ENCODE measurements at regions not wholly inside any gene's neighbourhood (a gene's known extent, or its start where the extent isn't known, plus 50 kb on each side); places are given as distances from the start of the nearest gene placed in this dataset.

DNA sequence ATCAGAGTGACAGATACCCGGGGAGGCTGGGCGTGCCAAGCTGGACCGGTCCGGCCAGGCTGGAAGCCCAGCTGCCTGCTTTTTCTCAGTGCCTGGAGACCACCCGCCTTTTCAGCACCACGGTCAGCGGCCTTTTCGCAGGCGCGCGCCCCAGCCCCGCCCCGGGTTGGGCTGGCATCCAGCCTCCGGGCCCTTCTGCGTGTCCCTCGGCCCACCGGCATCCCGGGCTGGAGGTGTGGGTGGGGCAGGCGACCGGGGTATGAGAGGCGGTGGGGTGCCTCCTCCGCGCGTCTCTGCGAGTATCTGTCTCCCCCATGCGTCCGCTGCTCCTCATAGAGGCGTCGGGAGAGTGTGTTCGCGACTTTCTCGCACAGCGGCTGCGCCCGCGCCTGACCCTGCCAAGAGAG is 102.5 kb downstream of the MRM1 start:
- TF ChIP-seq, protein P1, sequence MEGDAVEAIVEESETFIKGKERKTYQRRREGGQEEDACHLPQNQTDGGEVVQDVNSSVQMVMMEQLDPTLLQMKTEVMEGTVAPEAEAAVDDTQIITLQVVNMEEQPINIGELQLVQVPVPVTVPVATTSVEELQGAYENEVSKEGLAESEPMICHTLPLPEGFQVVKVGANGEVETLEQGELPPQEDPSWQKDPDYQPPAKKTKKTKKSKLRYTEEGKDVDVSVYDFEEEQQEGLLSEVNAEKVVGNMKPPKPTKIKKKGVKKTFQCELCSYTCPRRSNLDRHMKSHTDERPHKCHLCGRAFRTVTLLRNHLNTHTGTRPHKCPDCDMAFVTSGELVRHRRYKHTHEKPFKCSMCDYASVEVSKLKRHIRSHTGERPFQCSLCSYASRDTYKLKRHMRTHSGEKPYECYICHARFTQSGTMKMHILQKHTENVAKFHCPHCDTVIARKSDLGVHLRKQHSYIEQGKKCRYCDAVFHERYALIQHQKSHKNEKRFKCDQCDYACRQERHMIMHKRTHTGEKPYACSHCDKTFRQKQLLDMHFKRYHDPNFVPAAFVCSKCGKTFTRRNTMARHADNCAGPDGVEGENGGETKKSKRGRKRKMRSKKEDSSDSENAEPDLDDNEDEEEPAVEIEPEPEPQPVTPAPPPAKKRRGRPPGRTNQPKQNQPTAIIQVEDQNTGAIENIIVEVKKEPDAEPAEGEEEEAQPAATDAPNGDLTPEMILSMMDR (IDR thresholded peaks at IDR 0.05) = no peak
- no peak for TF ChIP-seq POLR2AphosphoS5 (IDR thresholded peaks at IDR 0.05)
- no peak for TF ChIP-seq POLR2A (IDR thresholded peaks at IDR 0.05)

All from suprapubic skin (tissue), 4 donors.